ENCODE measurements at regions not wholly inside any gene's neighbourhood (a gene's known extent, or its start where the extent isn't known, plus 50 kb on each side); places are given as distances from the start of the nearest gene placed in this dataset.
"Not testable (repeated sequence)": the region's sequence is repeated elsewhere in the genome, so short reads cannot be mapped to it uniquely, and the experiment has no call there.

- no peak for DNase-seq
These were observed 142.8 kb downstream of the ENC1 start for GRCh38 chr5:74497706-74498105.

GRCh38 chr5:74493411-74493810 is 147.1 kb downstream of the ENC1 start:
- no peak for DNase-seq

GRCh38 chr5:74492230-74492629 is 148.3 kb downstream of the ENC1 start:
- DNase-seq = no peak

- DNase-seq = no peak
These were observed 148.9 kb downstream of the ENC1 start for GRCh38 chr5:74491586-74491985.

- no peak for DNase-seq
These were observed 149.7 kb downstream of the ENC1 start for GRCh38 chr5:74490814-74491213.

- no peak for DNase-seq
These were observed 157.5 kb downstream of the ENC1 start for GRCh38 chr5:74482990-74483389.

- no peak for DNase-seq
These were observed 158.0 kb downstream of the ENC1 start for GRCh38 chr5:74482523-74482922.

GRCh38 chr5:74481357-74481756 is 159.2 kb downstream of the ENC1 start:
- not testable (repeated sequence) for DNase-seq

- DNase-seq = no peak
These were observed 160.3 kb downstream of the ENC1 start for GRCh38 chr5:74480201-74480600.

- DNase-seq = no peak
These were observed 162.2 kb downstream of the ENC1 start for GRCh38 chr5:74478328-74478727.

GRCh38 chr5:74477761-74478160 is 162.8 kb downstream of the ENC1 start:
- DNase-seq = no peak

- no peak for DNase-seq
These were observed 163.6 kb downstream of the ENC1 start for GRCh38 chr5:74476819-74477453.

GRCh38 chr5:74476046-74476818 is 164.3 kb downstream of the ENC1 start:
- no peak for DNase-seq

GRCh38 chr5:74471875-74472274 is 168.7 kb downstream of the ENC1 start:
- DNase-seq = no peak

- DNase-seq = no peak
These were observed 171.1 kb downstream of the ENC1 start for GRCh38 chr5:74469234-74469994.

- no peak for DNase-seq
These were observed 172.1 kb downstream of the ENC1 start for GRCh38 chr5:74468421-74468820.

- no peak for DNase-seq
These were observed 174.8 kb downstream of the ENC1 start for GRCh38 chr5:74465724-74466123.

GRCh38 chr5:74464512-74465209 is 175.9 kb downstream of the ENC1 start:
- DNase-seq = no peak

GRCh38 chr5:74462356-74462755 is 178.2 kb downstream of the ENC1 start:
- DNase-seq = no peak

GRCh38 chr5:74461251-74461650 is 179.3 kb downstream of the ENC1 start:
- no peak for DNase-seq

GRCh38 chr5:74460694-74461093 is 179.8 kb downstream of the ENC1 start:
- DNase-seq = no peak

- no peak for DNase-seq
These were observed 180.5 kb downstream of the ENC1 start for GRCh38 chr5:74459984-74460383.

GRCh38 chr5:74457876-74458275 is 182.7 kb downstream of the ENC1 start:
- DNase-seq = no peak

Data from SW 1271 (cell line).